ENCODE measurements at regions not wholly inside any gene's neighbourhood (a gene's known extent, or its start where the extent isn't known, plus 50 kb on each side); places are given as distances from the start of the nearest gene placed in this dataset.

GRCh38 chr11:91209751-91210150 lies 986.9 kb upstream of the CHORDC1 start:
- intact Hi-C loops (cut with micrococcal nuclease) (no loop called here), in situ Hi-C loops (cut with MboI; ENCODE audit: low sequenced_read_pairs) (no loop called here), dilution Hi-C loops (cut with HindIII; ENCODE audit: low sequenced_read_pairs, unreplicated experiment) (no loop called here)
- ATAC-seq (ENCODE audit: low read depth), result no peak
- Histone ChIP-seq H2BK15ac (ENCODE audit: low read depth, low read length) (no peak overlapping the region), H3K79me1 (ENCODE audit: low read depth in 1 of 2, low read length in 2 of 2) (no peaks in the 10 kb centered on the region), H4K8ac (ENCODE audit: low read depth in 2 of 2, low read length in 2 of 2) (no peak overlapping the region), H3K18ac (ENCODE audit: low read depth, low read length) (no peak overlapping the region), H3K4me3 (ENCODE audit: insufficient read depth, low read depth, low read length) (no peak overlapping the region), H2BK5ac (ENCODE audit: low read depth, low read length, poor library complexity, severe bottlenecking) (no peak overlapping the region), H2BK120ac (ENCODE audit: low read depth, low read length) (no peak overlapping the region), H3K4me2 (ENCODE audit: low read depth, low read length) (no peak overlapping the region), H2AFZ (replicated peaks; ENCODE audit: low read length, poor library complexity) (no peak overlapping the region), H4K5ac (ENCODE audit: low read depth, low read length) (no peak overlapping the region), H3K36me3 (ENCODE audit: control insufficient read depth, insufficient read depth, low read length) (no peaks in the 10 kb centered on the region), H3K56ac (ENCODE audit: extremely low read depth, insufficient read depth, low read length) (no peak overlapping the region), H2BK20ac (ENCODE audit: low read depth, low read length) (no peak overlapping the region), H3K4ac (ENCODE audit: low read depth, low read length) (no peak overlapping the region), H4K91ac (ENCODE audit: insufficient read depth, low read depth, low read length) (no peak overlapping the region), H2AK9ac (replicated peaks; ENCODE audit: low read depth, low read length, poor library complexity) (no peak overlapping the region), H3K27me3 (ENCODE audit: control insufficient read depth, insufficient read depth, low read length) (no peaks in the 10 kb centered on the region), H3K23ac (ENCODE audit: low read depth, low read length) (no peak overlapping the region), H4K20me1 (ENCODE audit: insufficient read depth, low read length) (no peaks in the 10 kb centered on the region), H3K9ac (ENCODE audit: low read depth, low read length) (no peak overlapping the region), H3K27ac (ENCODE audit: insufficient read depth, low read length) (no peak overlapping the region), H3K9me3 (ENCODE audit: control insufficient read depth, insufficient read depth, low read length) (no peaks in the 10 kb centered on the region), H3K9me1 (ENCODE audit: insufficient read depth, low read length) (no peaks in the 10 kb centered on the region), H3K14ac (replicated peaks; ENCODE audit: low read depth, low read length) (no peak overlapping the region), H2AK5ac (ENCODE audit: low read depth, low read length) (no peak overlapping the region), H3K4me1 (ENCODE audit: control insufficient read depth, insufficient read depth, low read length) (no peaks in the 10 kb centered on the region)
- peak; percentile 16 for DNase-seq
- ChIA-PET POLR2A (ENCODE audit: unreplicated experiment) (no interaction called here), CTCF (no interaction called here)
- no TSS peak for BruUV-seq (replicated peaks)
- TF ChIP-seq USF2 (IDR thresholded peaks at IDR 0.05; ENCODE audit: low read depth, low read length) (no peak), MAZ (IDR thresholded peaks at IDR 0.05; ENCODE audit: borderline replicate concordance, low read depth, low read length) (no peak), RFX5 (IDR thresholded peaks at IDR 0.05; ENCODE audit: low read depth, low read length) (no peak), RCOR1 (IDR thresholded peaks at IDR 0.05; ENCODE audit: insufficient replicate concordance, low read length) (no peak), RAD21 (IDR thresholded peaks at IDR 0.05; ENCODE audit: low read length) (no peak), BHLHE40 (IDR thresholded peaks at IDR 0.05; ENCODE audit: low read depth, low read length) (no peak), SMC3 (IDR thresholded peaks at IDR 0.05; ENCODE audit: low read depth, low read length) (no peak), FOS (IDR thresholded peaks at IDR 0.05; ENCODE audit: low read depth, low read length) (no peak), CHD1 (IDR thresholded peaks at IDR 0.05; ENCODE audit: low read depth, low read length) (no peak)

Measured in IMR-90 (cell line).